ENCODE measurements at regions not wholly inside any gene's neighbourhood (a gene's known extent, or its start where the extent isn't known, plus 50 kb on each side); places are given as distances from the start of the nearest gene placed in this dataset.
A peak's percentile ranks its signal among the peaks of the same experiment; 100 is the strongest.

GRCh38 chr5:120252839-120253238, 211.3 kb upstream of the PRR16 start:
- Histone ChIP-seq H3K4me3 (ENCODE audit: low read depth, low read length, poor library complexity, severe bottlenecking) (no peak overlapping the region), H3K27me3 (replicated peaks; ENCODE audit: insufficient read depth, low read depth, low read length, poor library complexity) (no peaks in the 10 kb centered on the region), H3K36me3 (ENCODE audit: insufficient read depth, low read length, poor library complexity, severe bottlenecking) (no peaks in the 10 kb centered on the region), H3K9me3 (ENCODE audit: low read depth, low read length, poor library complexity, severe bottlenecking) (no peaks in the 10 kb centered on the region), H3K27ac (ENCODE audit: low read depth, low read length, poor library complexity, severe bottlenecking) (no peak overlapping the region), H3K4me1 (ENCODE audit: insufficient read depth, low read length, poor library complexity, severe bottlenecking) (no peaks in the 10 kb centered on the region)
- DNase-seq (ENCODE audit: low spot score) = peak; percentile 5
- TF ChIP-seq EZH2 (IDR thresholded peaks at IDR 0.05; ENCODE audit: borderline replicate concordance, low read depth, low read length, poor library complexity, severe bottlenecking) (no peak), CTCF (conservative IDR thresholded peaks at IDR 0.05; ENCODE audit: low read depth, low read length) (no peak)
- POLR2A ChIA-PET (ENCODE audit: low non-redundant PET) = no interaction called here
- no TSS peak for BruUV-seq (replicated peaks)
- CTCF ChIA-PET = interaction anchor here (0.7 kb wide), 1 partner anchor 9 kb away, joined by 3 read pairs; no protein-coding TSS in a partner anchor
- intact Hi-C loops (cut with micrococcal nuclease; ENCODE audit: unreplicated experiment) = no loop called here

- POLR2A ChIA-PET (ENCODE audit: low non-redundant PET) = no interaction called here
- Histone ChIP-seq H3K36me3 (ENCODE audit: insufficient read depth, low read length, poor library complexity, severe bottlenecking) (no peaks in the 10 kb centered on the region), H3K27me3 (replicated peaks; ENCODE audit: insufficient read depth, low read depth, low read length, poor library complexity) (no peaks in the 10 kb centered on the region), H3K9me3 (ENCODE audit: low read depth, low read length, poor library complexity, severe bottlenecking) (no peaks in the 10 kb centered on the region), H3K4me1 (ENCODE audit: insufficient read depth, low read length, poor library complexity, severe bottlenecking) (no peaks in the 10 kb centered on the region), H3K27ac (ENCODE audit: low read depth, low read length, poor library complexity, severe bottlenecking) (no peak overlapping the region), H3K4me3 (ENCODE audit: low read depth, low read length, poor library complexity, severe bottlenecking) (no peak overlapping the region)
- no TSS peak for BruUV-seq (replicated peaks)
- CTCF ChIA-PET = no interaction called here
- TF ChIP-seq EZH2 (IDR thresholded peaks at IDR 0.05; ENCODE audit: borderline replicate concordance, low read depth, low read length, poor library complexity, severe bottlenecking) (no peak), CTCF (conservative IDR thresholded peaks at IDR 0.05; ENCODE audit: low read depth, low read length) (no peak)
- intact Hi-C loops (cut with micrococcal nuclease; ENCODE audit: unreplicated experiment) = no loop called here
- no peak for DNase-seq (ENCODE audit: low spot score)
Observed at GRCh38 chr5:120254385-120254784, 209.7 kb upstream of the PRR16 start.

GRCh38 chr5:120255214-120255613, 208.9 kb upstream of the PRR16 start:
- H3K9me3 ChIP-seq (ENCODE audit: low read depth, low read length, poor library complexity, severe bottlenecking) = no peaks in the 10 kb centered on the region
- H3K27ac ChIP-seq (ENCODE audit: low read depth, low read length, poor library complexity, severe bottlenecking) = no peak overlapping the region
- ChIA-PET POLR2A (ENCODE audit: low non-redundant PET) (no interaction called here), CTCF (no interaction called here)
- no peaks in the 10 kb centered on the region for H3K27me3 ChIP-seq (replicated peaks; ENCODE audit: insufficient read depth, low read depth, low read length, poor library complexity)
- H3K36me3 ChIP-seq (ENCODE audit: insufficient read depth, low read length, poor library complexity, severe bottlenecking) = no peaks in the 10 kb centered on the region
- TF ChIP-seq CTCF (conservative IDR thresholded peaks at IDR 0.05; ENCODE audit: low read depth, low read length) (no peak), EZH2 (IDR thresholded peaks at IDR 0.05; ENCODE audit: borderline replicate concordance, low read depth, low read length, poor library complexity, severe bottlenecking) (no peak)
- no peak for DNase-seq (ENCODE audit: low spot score)
- no TSS peak for BruUV-seq (replicated peaks)
- intact Hi-C loops (cut with micrococcal nuclease; ENCODE audit: unreplicated experiment) = no loop called here
- no peak overlapping the region for H3K4me3 ChIP-seq (ENCODE audit: low read depth, low read length, poor library complexity, severe bottlenecking)
- no peaks in the 10 kb centered on the region for H3K4me1 ChIP-seq (ENCODE audit: insufficient read depth, low read length, poor library complexity, severe bottlenecking)
